SK-N-MC (cell line): ENCODE measurements at regions not wholly inside any gene's neighbourhood (a gene's known extent, or its start where the extent isn't known, plus 50 kb on each side); places are given as distances from the start of the nearest gene placed in this dataset.

Experiments
- EZH2 ChIP-seq: fragments of 200-600 bp; sonication (generic); IDR thresholded peaks from one replicate; pipeline ENCODE4 v1.6.1; 2017; ENCODE audit warnings: antibody characterized with exemption
- POLR2AphosphoS5 ChIP-seq: IDR thresholded peaks from 2 replicates; pipeline ENCODE4 v1.6.1; 2012; ENCODE audit warnings: mild to moderate bottlenecking, low read depth, low read length, borderline replicate concordance

GRCh38 chr2:78546843-78547242 is 478.7 kb upstream of the REG3G start:
- no peak for TF ChIP-seq EZH2
- no peak for TF ChIP-seq POLR2AphosphoS5
